ENCODE measurements at regions not wholly inside any gene's neighbourhood (a gene's known extent, or its start where the extent isn't known, plus 50 kb on each side); places are given as distances from the start of the nearest gene placed in this dataset.

- TF ChIP-seq ZBTB33 (CRISPR knock-in tag; IDR thresholded peaks at IDR 0.05) (no peak), POLR2AphosphoS5 (IDR thresholded peaks at IDR 0.05; ENCODE audit: low read depth, low read length) (no peak), FOXK1 (CRISPR knock-in tag; IDR thresholded peaks at IDR 0.05; ENCODE audit: borderline replicate concordance, low read depth) (no peak), ELF4 (CRISPR knock-in tag; IDR thresholded peaks at IDR 0.05; ENCODE audit: borderline replicate concordance) (no peak), JUN (CRISPR knock-in tag; IDR thresholded peaks at IDR 0.05) (no peak), EP300 (IDR thresholded peaks at IDR 0.05; ENCODE audit: low read depth in 2 of 2, low read length in 2 of 2) (no peak), EP300 (CRISPR knock-in tag; IDR thresholded peaks at IDR 0.05; ENCODE audit: borderline replicate concordance) (no peak), ZNF335 (CRISPR knock-in tag; IDR thresholded peaks at IDR 0.05) (no peak), RBAK (CRISPR knock-in tag; IDR thresholded peaks at IDR 0.05) (no peak), POLR2A (IDR thresholded peaks at IDR 0.05; ENCODE audit: insufficient read depth in 1 of 2, low read depth in 2 of 2, low read length in 2 of 2) (no peak), SMARCC2 (IDR thresholded peaks at IDR 0.05) (no peak), CEBPG (CRISPR knock-in tag; IDR thresholded peaks at IDR 0.05) (no peak), REST (IDR thresholded peaks at IDR 0.05; ENCODE audit: borderline replicate concordance in 1 of 2, low read depth in 1 of 2, low read length in 2 of 2) (no peak)
- TF ChIP-seq, protein P1, sequence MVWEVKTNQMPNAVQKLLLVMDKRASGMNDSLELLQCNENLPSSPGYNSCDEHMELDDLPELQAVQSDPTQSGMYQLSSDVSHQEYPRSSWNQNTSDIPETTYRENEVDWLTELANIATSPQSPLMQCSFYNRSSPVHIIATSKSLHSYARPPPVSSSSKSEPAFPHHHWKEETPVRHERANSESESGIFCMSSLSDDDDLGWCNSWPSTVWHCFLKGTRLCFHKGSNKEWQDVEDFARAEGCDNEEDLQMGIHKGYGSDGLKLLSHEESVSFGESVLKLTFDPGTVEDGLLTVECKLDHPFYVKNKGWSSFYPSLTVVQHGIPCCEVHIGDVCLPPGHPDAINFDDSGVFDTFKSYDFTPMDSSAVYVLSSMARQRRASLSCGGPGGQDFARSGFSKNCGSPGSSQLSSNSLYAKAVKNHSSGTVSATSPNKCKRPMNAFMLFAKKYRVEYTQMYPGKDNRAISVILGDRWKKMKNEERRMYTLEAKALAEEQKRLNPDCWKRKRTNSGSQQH (CRISPR knock-in tag; IDR thresholded peaks at IDR 0.05; ENCODE audit: low read depth): no peak
Measured at GRCh38 chr11:37134637-37135036, 536.6 kb upstream of the RAG2 start.

Data from HepG2 (cell line).